ENCODE measurements at regions not wholly inside any gene's neighbourhood (a gene's known extent, or its start where the extent isn't known, plus 50 kb on each side); places are given as distances from the start of the nearest gene placed in this dataset.
"Not testable (repeated sequence)": the region's sequence is repeated elsewhere in the genome, so short reads cannot be mapped to it uniquely, and the experiment has no call there.

GRCh38 chr3:11713171-11713570 lies 69.5 kb upstream of the VGLL4 start:
- no peak for DNase-seq (ENCODE audit: low read depth in 2 of 3, low spot score in 2 of 3)

DNA sequence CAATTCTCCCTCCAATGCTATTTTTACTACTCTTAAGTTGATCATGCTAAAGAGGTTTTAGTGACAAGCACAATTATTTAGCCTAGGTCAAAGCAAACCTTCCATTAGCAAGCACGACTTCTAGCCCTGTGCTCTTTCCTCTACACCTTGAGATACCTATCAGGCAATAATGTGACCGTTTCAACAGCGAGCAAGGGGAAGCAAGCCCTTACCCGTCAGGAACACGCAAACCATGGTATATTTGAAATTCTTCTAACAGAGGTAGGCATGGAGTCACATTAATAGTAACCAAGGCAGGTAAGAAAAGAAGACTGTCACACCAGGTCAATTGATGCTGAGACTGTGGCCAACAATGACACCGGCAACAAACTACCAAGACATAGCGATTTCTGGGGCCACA lies 68.9 kb upstream of the VGLL4 start:
- DNase-seq (ENCODE audit: low read depth in 2 of 3, low spot score in 2 of 3), result no peak

GRCh38 chr3:11711876-11712275 lies 68.2 kb upstream of the VGLL4 start:
- no peak for DNase-seq (ENCODE audit: low read depth in 2 of 3, low spot score in 2 of 3)

- DNase-seq (ENCODE audit: low read depth in 2 of 3, low spot score in 2 of 3), result no peak
Measured at GRCh38 chr3:11709782-11710181, 66.1 kb upstream of the VGLL4 start.

DNA sequence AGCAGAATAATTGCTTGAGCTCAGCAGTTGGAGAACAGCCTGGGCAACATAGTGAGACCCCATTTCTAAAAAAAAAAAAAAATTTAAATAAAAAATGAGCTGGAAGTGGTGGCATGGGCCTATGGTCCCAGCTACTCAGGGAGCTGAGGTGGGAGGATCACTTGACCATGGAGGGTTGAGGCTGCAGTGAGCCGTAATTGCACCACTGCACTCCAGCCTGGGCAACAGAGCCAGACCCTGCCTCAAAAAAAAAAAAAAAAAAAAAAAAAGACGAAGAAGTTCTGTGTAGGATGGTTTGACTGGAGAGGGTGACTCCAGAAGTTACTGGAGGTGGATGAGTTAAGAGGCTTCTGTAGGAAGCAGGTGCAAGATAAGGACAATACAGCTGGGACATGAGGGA lies 63.4 kb upstream of the VGLL4 start:
- DNase-seq (ENCODE audit: low read depth in 2 of 3, low spot score in 2 of 3), result not testable (repeated sequence)

DNA sequence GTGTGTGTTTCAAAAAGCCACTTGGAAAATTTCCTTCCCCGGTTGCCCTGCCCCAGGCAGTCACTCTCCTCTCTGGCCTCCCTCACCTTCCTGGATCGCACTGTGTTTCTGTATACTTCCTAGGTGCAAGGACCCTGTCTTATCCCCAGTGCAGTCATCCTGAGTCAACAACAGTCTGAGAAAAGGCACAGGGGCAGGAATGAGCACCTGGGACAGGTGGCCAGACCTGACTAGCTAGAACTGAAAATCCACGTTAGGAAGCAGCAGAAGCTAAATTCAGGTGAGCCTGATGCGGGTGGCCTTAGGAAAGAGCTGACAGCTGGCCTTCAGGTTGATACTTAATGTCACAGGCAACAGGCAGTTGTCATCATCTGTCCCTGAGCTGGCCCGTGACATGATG lies 62.9 kb upstream of the VGLL4 start:
- DNase-seq (ENCODE audit: low read depth in 2 of 3, low spot score in 2 of 3), result no peak

DNA sequence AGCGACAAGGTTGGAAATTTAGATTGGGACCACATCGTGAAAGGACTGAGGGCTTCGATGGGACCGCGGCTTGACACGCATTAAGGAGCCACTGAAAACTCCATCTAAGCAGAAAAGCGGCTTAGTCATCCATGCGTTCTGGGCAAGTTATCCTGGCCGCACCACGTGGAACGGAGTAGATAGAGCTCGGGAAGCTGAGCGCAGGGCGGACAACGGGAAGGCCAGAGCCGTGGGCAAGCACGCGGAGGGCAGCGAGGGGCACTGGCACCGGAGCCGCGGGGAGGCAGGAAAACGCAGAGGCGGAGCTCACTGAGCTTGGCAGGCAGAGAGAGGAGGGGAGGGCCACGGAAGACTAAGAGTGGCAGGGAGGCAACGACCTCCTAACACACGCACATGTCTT lies 61.3 kb upstream of the VGLL4 start:
- DNase-seq (ENCODE audit: low read depth in 2 of 3, low spot score in 2 of 3), result peak in 1 of 3 donors; percentile 7

GRCh38 chr3:11703146-11703545 lies 59.4 kb upstream of the VGLL4 start:
- DNase-seq (ENCODE audit: low read depth in 2 of 3, low spot score in 2 of 3), result no peak

GRCh38 chr3:11699083-11699427 lies 55.3 kb upstream of the VGLL4 start:
- DNase-seq (ENCODE audit: low read depth in 2 of 3, low spot score in 2 of 3), result no peak

GRCh38 chr3:11698326-11699082 lies 54.8 kb upstream of the VGLL4 start:
- DNase-seq (ENCODE audit: low read depth in 2 of 3, low spot score in 2 of 3), result no peak

- DNase-seq (ENCODE audit: low read depth in 2 of 3, low spot score in 2 of 3), result no peak
Measured at GRCh38 chr3:11697701-11698100, 54.0 kb upstream of the VGLL4 start.

DNA sequence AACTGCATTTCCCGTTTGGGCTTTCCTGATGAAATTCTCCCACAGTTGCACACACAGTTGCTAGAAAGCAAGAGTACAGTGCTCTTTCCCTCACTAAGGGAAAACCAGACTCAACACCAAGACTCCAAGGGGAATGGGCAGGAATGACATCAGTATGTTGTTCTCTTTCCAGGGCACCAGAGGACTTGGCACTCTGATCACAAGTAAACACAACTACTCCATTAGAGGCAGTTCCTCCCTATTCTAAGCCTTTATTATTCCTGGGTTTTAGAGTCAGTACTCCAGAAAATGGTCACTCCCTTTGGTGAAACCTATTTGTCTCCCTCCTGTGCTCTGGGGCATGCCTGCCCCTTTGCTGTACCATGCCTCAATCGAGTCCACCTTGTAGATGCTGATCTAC lies 52.3 kb upstream of the VGLL4 start:
- DNase-seq (ENCODE audit: low read depth in 2 of 3, low spot score in 2 of 3), result no peak

All from hematopoietic multipotent progenitor cell (in vitro differentiated cells).